Mucosa of descending colon (tissue), 3 donors: ENCODE measurements at regions not wholly inside any gene's neighbourhood (a gene's known extent, or its start where the extent isn't known, plus 50 kb on each side); places are given as distances from the start of the nearest gene placed in this dataset.

Experiments used
- ATAC-seq: fragments of 200-7000 bp; cut with Tn5 transposase; one replicate; pipeline ENCODE4 v1.9.1; 2020; ENCODE audit warnings: mild to moderate bottlenecking, moderate library complexity
- DNase-seq, 3 donors: peaks; one replicate each; pipeline ENCODE4 v3.0.0-alpha.2; 2020
- H3K36me3 ChIP-seq: fragments of 200-600 bp; one replicate; pipeline ENCODE4 v1.8.0; 2021; ENCODE audit warnings: low read depth, mild to moderate bottlenecking
- H3K4me1 ChIP-seq: fragments of 200-600 bp; one replicate; pipeline ENCODE4 v1.8.0; 2021; ENCODE audit warnings: low read depth, mild to moderate bottlenecking
- H3K4me3 ChIP-seq: fragments of 200-600 bp; one replicate; pipeline ENCODE4 v1.8.0; 2021; ENCODE audit warnings: mild to moderate bottlenecking
- H3K9me3 ChIP-seq: fragments of 200-600 bp; one replicate; pipeline ENCODE4 v1.8.0; 2021; ENCODE audit warnings: mild to moderate bottlenecking
- intact Hi-C, 2 donors: fragments of 100-400 bp; cut with DNase I in 1 of 2; cut with micrococcal nuclease in 1 of 2; formaldehyde crosslinking; loops; one replicate each; pipeline versions ENCODE4 v1.11.0 to v1.11.1; 2022; cut with DNase I, micrococcal nuclease
- TF ChIP-seq, protein P1 (sequence below): fragments of 200-600 bp; IDR thresholded peaks from one replicate; pipeline ENCODE4 v1.8.0; 2022; ENCODE audit warnings: antibody characterized with exemption, mild to moderate bottlenecking
- donor health status: DM: no; HTN: no; CAD: no; lungs with moderate emphysema.
- donor health status: DM: no; HTN: no; CAD: no.
- donor health status: DM: no; HTN: yes; CAD: no.

GRCh38 chr10:3417096-3417495 is 244.5 kb upstream of the PITRM1 start:
- intact Hi-C loops: no loop called here
- ATAC-seq (no peak), DNase-seq (no peak)
- Histone ChIP-seq H3K36me3 (no peaks in the 10 kb centered on the region), H3K4me3 (no peak overlapping the region), H3K9me3 (no peaks in the 10 kb centered on the region), H3K4me1 (no peaks in the 10 kb centered on the region)
- TF ChIP-seq, protein P1, sequence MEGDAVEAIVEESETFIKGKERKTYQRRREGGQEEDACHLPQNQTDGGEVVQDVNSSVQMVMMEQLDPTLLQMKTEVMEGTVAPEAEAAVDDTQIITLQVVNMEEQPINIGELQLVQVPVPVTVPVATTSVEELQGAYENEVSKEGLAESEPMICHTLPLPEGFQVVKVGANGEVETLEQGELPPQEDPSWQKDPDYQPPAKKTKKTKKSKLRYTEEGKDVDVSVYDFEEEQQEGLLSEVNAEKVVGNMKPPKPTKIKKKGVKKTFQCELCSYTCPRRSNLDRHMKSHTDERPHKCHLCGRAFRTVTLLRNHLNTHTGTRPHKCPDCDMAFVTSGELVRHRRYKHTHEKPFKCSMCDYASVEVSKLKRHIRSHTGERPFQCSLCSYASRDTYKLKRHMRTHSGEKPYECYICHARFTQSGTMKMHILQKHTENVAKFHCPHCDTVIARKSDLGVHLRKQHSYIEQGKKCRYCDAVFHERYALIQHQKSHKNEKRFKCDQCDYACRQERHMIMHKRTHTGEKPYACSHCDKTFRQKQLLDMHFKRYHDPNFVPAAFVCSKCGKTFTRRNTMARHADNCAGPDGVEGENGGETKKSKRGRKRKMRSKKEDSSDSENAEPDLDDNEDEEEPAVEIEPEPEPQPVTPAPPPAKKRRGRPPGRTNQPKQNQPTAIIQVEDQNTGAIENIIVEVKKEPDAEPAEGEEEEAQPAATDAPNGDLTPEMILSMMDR: no peak

GRCh38 chr10:3415878-3416605 is 243.5 kb upstream of the PITRM1 start:
- no peak overlapping the region for H3K4me3 ChIP-seq
- TF ChIP-seq, protein P1: no peak
- DNase-seq: no peak
- no peaks in the 10 kb centered on the region for H3K9me3 ChIP-seq
- intact Hi-C loops: no loop called here
- ATAC-seq: no peak
- no peaks in the 10 kb centered on the region for H3K36me3 ChIP-seq
- no peaks in the 10 kb centered on the region for H3K4me1 ChIP-seq

DNA sequence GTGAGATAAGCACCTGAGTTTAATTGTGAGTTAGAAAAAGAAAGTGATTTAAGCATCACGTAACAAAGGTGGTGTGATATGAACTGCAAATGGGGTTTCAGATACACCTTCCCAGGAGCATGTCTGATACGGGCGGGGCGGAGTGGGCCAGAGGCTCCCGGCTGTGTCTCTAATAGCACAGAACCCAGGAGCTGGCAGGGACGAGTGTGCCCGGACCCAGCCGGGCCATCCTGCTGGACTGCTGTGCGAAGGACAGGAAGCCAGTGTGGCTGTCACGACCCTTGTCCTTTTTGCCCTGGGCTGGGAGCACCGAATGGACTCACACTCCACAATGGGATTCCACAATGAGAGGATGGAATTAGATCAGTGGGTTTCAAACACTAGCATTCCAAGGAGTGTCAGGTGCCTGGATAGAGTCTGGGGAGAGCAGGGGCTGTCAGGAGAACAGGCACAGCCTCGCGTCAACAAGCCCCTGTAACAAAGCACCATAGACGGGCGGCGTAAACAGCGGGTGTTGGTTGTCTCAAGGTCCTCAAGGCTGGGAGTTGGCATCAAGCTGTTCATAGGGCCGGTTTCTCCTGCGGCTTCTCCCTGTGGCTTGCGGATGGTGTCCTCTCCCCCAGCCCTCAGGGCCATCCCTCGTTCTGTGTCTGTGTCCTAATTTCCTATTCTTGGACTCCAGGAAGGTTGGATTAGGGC is 242.6 kb upstream of the PITRM1 start:
- H3K4me3 ChIP-seq: no peak overlapping the region
- TF ChIP-seq, protein P1: no peak

DNA sequence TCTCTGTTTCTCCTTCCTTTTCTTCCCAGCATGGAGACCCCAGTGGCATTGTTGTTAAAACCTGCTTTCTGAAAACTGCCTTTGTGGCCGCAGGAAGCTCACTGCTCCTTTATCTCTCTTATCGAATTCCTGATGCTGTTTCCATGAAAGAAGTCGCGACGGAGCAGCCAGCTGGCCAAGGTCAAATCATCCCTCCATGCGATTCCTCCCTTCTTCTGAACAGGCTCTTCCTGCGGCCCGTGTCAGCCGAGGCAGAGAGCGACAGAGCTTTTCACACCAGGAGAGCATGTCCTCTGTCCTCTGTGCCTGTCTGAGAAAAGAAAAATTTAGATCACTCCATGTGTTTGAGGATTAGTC is 242.1 kb upstream of the PITRM1 start:
- intact Hi-C loops: no loop called here
- H3K36me3 ChIP-seq: no peaks in the 10 kb centered on the region
- TF ChIP-seq, protein P1: no peak
- H3K4me3 ChIP-seq: no peak overlapping the region
- DNase-seq (no peak), ATAC-seq (no peak)
- H3K4me1 ChIP-seq: no peaks in the 10 kb centered on the region
- no peaks in the 10 kb centered on the region for H3K9me3 ChIP-seq

More for the DNA sequence above, 242.6 kb upstream of the PITRM1 start:
- no peaks in the 10 kb centered on the region for H3K9me3 ChIP-seq
- DNase-seq (no peak), ATAC-seq (no peak)
- no peaks in the 10 kb centered on the region for H3K36me3 ChIP-seq
- no peaks in the 10 kb centered on the region for H3K4me1 ChIP-seq
- intact Hi-C loops: no loop called here

DNA sequence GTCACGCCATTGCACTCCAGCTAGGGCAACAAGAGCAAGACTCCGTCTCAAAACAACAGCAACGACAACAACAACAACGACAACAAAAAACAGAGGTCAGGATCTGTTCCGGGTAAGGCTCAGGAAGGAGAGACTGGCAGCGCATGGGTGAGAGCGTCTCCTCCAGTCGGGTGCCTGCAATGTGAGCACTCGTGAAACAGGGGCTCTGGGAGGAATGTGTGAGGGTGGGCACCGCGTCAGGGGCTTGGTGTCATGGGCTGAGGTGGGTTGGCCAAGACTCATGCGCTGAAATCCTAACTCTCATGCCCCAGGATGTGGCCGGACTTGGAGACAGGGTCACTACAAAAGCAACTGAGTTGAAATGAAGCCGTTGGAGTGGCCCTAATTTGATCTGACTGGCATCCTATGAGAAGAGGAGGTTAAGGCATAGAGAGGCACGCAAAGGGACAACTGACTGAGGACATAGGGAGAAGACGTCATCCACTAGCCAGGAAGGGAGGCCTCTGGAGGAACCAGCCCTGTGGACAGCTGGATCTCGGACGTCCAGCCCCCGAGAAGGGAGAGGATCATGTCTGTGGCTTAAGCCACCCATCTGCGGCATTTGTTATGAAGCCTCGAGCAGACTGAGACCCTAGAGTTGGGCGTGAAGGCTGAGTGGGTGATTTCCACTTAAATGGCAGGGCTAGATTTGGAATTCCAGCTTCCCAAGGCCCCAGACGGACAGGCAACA is 241.5 kb upstream of the PITRM1 start:
- Histone ChIP-seq H3K9me3 (no peaks in the 10 kb centered on the region), H3K4me1 (peaks cover 1% of the 10 kb centered on the region), H3K4me3 (no peak overlapping the region), H3K36me3 (no peaks in the 10 kb centered on the region)
- intact Hi-C loops: no loop called here
- no peak for ATAC-seq
- TF ChIP-seq, protein P1: no peak
- DNase-seq: no peak
